ENCODE measurements at regions not wholly inside any gene's neighbourhood (a gene's known extent, or its start where the extent isn't known, plus 50 kb on each side); places are given as distances from the start of the nearest gene placed in this dataset.

- TF ChIP-seq HMGXB4 (CRISPR knock-in tag; IDR thresholded peaks at IDR 0.05; ENCODE audit: borderline replicate concordance) (no peak), ATOH8 (CRISPR knock-in tag; IDR thresholded peaks at IDR 0.05; ENCODE audit: low read depth) (no peak), POLR2A (IDR thresholded peaks at IDR 0.05; ENCODE audit: low read length) (no peak), CTCF (IDR thresholded peaks at IDR 0.05) (no peak), RNF2 (IDR thresholded peaks at IDR 0.05; ENCODE audit: borderline replicate concordance, low read depth) (no peak), RCOR1 (IDR thresholded peaks at IDR 0.05; ENCODE audit: low read depth, low read length) (no peak), JUN (IDR thresholded peaks at IDR 0.05) (no peak), RAD21 (conservative IDR thresholded peaks at IDR 0.05 in 1 of 2, IDR thresholded peaks at IDR 0.05 in 1 of 2) (no peak), CBX2 (IDR thresholded peaks at IDR 0.05; ENCODE audit: borderline replicate concordance, low read depth) (no peak), EHMT2 (IDR thresholded peaks at IDR 0.05; ENCODE audit: low read depth) (no peak)
Observed at GRCh38 chr15:98451236-98451635, 197.1 kb upstream of the IGF1R start.

All from A549 (cell line).